Keratinocyte (primary cell): ENCODE measurements at regions not wholly inside any gene's neighbourhood (a gene's known extent, or its start where the extent isn't known, plus 50 kb on each side); places are given as distances from the start of the nearest gene placed in this dataset.

Experiments
- DNase-seq: peaks from one replicate; pipeline ENCODE4 v3.0.0-alpha.2; 2011; ENCODE audit warnings: low read depth, missing footprints, low spot score
- FAIRE-seq: peaks from 2 replicates; lab custom pipeline; 2011; peaks lifted over from hg19 to GRCh38; lab: Jason Lieb, UNC
- H2AFZ ChIP-seq: 2 replicates; pipeline ENCODE4 v1.6.0; 2012; ENCODE audit warnings: low read length, control low read depth, inconsistent platforms; ENCODE audit not compliant: control insufficient read depth
- H3K27ac ChIP-seq: 2 replicates; pipeline ENCODE4 v1.5.1; 2011; ENCODE audit warnings: low read length; ENCODE audit not compliant: control insufficient read depth, insufficient read depth
- H3K27me3 ChIP-seq: 3 replicates; pipeline ENCODE4 v1.6.0; 2011; ENCODE audit warnings: low read length; ENCODE audit not compliant: control insufficient read depth, insufficient read depth; ENCODE audit errors: extremely low read depth
- H3K36me3 ChIP-seq, 2 experiments: 2 replicates in 1 of 2; 3 replicates in 1 of 2; pipeline ENCODE4 v1.5.1; 2011; ENCODE audit warnings: low read length in 2 of 2, mild to moderate bottlenecking in 1 of 2; ENCODE audit not compliant: control insufficient read depth in 2 of 2, insufficient read depth in 2 of 2; ENCODE audit errors: extremely low read depth in 1 of 2
- H3K4me1 ChIP-seq: 3 replicates; pipeline ENCODE4 v1.5.1; 2011; ENCODE audit warnings: low read length; ENCODE audit not compliant: control insufficient read depth, insufficient read depth; ENCODE audit errors: extremely low read depth
- H3K4me2 ChIP-seq: 3 replicates; pipeline ENCODE4 v1.6.0; 2011; ENCODE audit warnings: low read depth, low read length; ENCODE audit not compliant: control insufficient read depth, insufficient read depth; ENCODE audit errors: extremely low read depth
- H3K4me3 ChIP-seq, 3 experiments: fragments of 200-600 bp in 1 of 3; sonication (generic) in 1 of 3; 2 replicates in 2 of 3; 3 replicates in 1 of 3; pipeline ENCODE4 v1.5.1; 2011 to 2016; ENCODE audit warnings: low read length in 3 of 3, mild to moderate bottlenecking in 3 of 3, control low read depth in 2 of 3, inconsistent platforms in 1 of 3, low read depth in 1 of 3, mixed read lengths in 1 of 3, mixed run types in 1 of 3, moderate library complexity in 1 of 3; ENCODE audit not compliant: control insufficient read depth in 2 of 3, insufficient read depth in 2 of 3; ENCODE audit errors: extremely low read depth in 1 of 3
- H3K79me2 ChIP-seq: 2 replicates; pipeline ENCODE4 v1.6.0; 2012; ENCODE audit warnings: low read length; ENCODE audit not compliant: control insufficient read depth, insufficient read depth
- H3K9ac ChIP-seq: 3 replicates; pipeline ENCODE4 v1.6.0; 2011; ENCODE audit warnings: low read length; ENCODE audit not compliant: control insufficient read depth, insufficient read depth; ENCODE audit errors: extremely low read depth
- H3K9me1 ChIP-seq: 3 replicates; pipeline ENCODE4 v1.6.0; 2011; ENCODE audit warnings: low read length; ENCODE audit not compliant: control insufficient read depth, insufficient read depth; ENCODE audit errors: extremely low read depth
- H3K9me3 ChIP-seq: 2 replicates; pipeline ENCODE4 v1.5.1; 2012; ENCODE audit warnings: low read depth, low read length; ENCODE audit not compliant: control insufficient read depth
- H4K20me1 ChIP-seq: 3 replicates; pipeline ENCODE4 v1.6.0; 2011; ENCODE audit warnings: low read length; ENCODE audit not compliant: control insufficient read depth, insufficient read depth; ENCODE audit errors: extremely low read depth
- EZH2 ChIP-seq: IDR thresholded peaks from one replicate; pipeline ENCODE4 v1.6.1; 2012; ENCODE audit warnings: inconsistent platforms, mild to moderate bottlenecking, low read length, moderate library complexity
- dilution Hi-C: fragments of 300-500 bp; cut with MboI; formaldehyde crosslinking; loops from one replicate; pipeline ENCODE4 v1.7.0; 2020; ENCODE audit warnings: low sequenced_read_pairs; ENCODE audit not compliant: extremely low pct_ligation_motif_present
- TF ChIP-seq, protein P1 (sequence below), 3 experiments: IDR thresholded peaks in 1 of 3; conservative IDR thresholded peaks in 1 of 3; optimal IDR thresholded peaks in 1 of 3; 2 replicates in 2 of 3; 3 replicates in 1 of 3; pipeline versions ENCODE3 to v1.5.1; 2011; ENCODE audit warnings: low read length in 3 of 3, mild to moderate bottlenecking in 3 of 3, moderate library complexity in 2 of 3, control low read depth in 1 of 3, inconsistent platforms in 1 of 3; ENCODE audit not compliant: insufficient read depth in 2 of 3; ENCODE audit errors: extremely low read depth in 1 of 3

DNA sequence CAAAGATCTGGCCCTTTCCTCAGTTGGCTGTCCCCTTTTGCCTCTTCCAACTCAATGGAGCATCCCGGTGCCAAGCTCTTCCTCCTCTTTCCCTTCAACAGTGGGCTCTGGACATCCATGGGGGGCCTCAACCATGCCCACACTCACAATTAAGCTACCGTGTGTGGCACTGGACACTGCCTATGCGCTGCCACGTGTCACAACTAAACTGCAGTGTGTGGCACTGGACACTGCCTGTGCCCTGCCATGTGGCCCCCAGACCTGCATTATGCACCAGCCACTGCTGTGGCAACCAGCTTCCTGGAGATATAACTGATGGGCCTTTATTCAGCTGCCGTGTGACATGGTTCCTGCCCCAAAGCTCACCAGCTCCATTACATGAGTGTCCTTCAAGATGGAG, 179.1 kb downstream of the KCNA5 start:
- FAIRE-seq (no peak), DNase-seq (no peak)
- H3K9me1 ChIP-seq, result no peaks in the 10 kb centered on the region
- H3K4me3 ChIP-seq, result no peak overlapping the region
- no peaks in the 10 kb centered on the region for H3K36me3 ChIP-seq
- H3K27ac ChIP-seq, result no peak overlapping the region
- H3K4me2 ChIP-seq, result no peak overlapping the region
- H3K79me2 ChIP-seq, result no peaks in the 10 kb centered on the region
- H2AFZ ChIP-seq, result no peak overlapping the region
- dilution Hi-C loops, result no loop called here
- no peaks in the 10 kb centered on the region for H4K20me1 ChIP-seq
- no peak for TF ChIP-seq EZH2
- TF ChIP-seq, protein P1, sequence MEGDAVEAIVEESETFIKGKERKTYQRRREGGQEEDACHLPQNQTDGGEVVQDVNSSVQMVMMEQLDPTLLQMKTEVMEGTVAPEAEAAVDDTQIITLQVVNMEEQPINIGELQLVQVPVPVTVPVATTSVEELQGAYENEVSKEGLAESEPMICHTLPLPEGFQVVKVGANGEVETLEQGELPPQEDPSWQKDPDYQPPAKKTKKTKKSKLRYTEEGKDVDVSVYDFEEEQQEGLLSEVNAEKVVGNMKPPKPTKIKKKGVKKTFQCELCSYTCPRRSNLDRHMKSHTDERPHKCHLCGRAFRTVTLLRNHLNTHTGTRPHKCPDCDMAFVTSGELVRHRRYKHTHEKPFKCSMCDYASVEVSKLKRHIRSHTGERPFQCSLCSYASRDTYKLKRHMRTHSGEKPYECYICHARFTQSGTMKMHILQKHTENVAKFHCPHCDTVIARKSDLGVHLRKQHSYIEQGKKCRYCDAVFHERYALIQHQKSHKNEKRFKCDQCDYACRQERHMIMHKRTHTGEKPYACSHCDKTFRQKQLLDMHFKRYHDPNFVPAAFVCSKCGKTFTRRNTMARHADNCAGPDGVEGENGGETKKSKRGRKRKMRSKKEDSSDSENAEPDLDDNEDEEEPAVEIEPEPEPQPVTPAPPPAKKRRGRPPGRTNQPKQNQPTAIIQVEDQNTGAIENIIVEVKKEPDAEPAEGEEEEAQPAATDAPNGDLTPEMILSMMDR (optimal IDR thresholded peaks at IDR 0.05 in 1 of 3, IDR thresholded peaks at IDR 0.05 in 1 of 3, conservative IDR thresholded peaks at IDR 0.05 in 1 of 3; ENCODE audit: extremely low read depth in 1 of 3, insufficient read depth in 2 of 3, low read length in 3 of 3), result no peak
- H3K9me3 ChIP-seq, result no peaks in the 10 kb centered on the region
- no peaks in the 10 kb centered on the region for H3K4me1 ChIP-seq
- peaks cover 9% of the 10 kb centered on the region for H3K27me3 ChIP-seq
- H3K9ac ChIP-seq, result no peak overlapping the region

DNA sequence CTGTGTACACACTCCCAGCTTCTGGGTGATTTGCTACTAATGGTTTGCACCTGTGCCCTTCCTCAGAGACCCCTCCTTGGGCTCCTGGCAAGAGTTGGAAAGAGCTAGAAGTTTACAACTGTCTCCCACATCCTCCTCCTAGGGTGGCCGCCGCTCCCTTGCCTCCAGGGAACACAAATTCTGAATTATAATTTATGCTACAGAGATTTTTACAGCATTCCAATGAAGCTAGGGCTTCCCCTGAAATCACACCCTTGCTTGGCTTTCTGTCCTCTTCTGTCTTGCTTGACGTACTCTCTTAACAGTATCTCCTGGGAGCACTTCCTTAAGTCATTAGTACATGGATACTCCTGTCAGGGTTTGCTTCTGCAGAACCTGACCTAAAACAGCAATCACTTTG, 180.2 kb downstream of the KCNA5 start:
- Histone ChIP-seq H3K4me1 (no peaks in the 10 kb centered on the region), H4K20me1 (no peaks in the 10 kb centered on the region), H3K4me2 (no peak overlapping the region), H2AFZ (no peak overlapping the region), H3K4me3 (no peak overlapping the region), H3K27ac (no peak overlapping the region), H3K9me3 (no peaks in the 10 kb centered on the region), H3K79me2 (no peaks in the 10 kb centered on the region), H3K9ac (no peak overlapping the region), H3K27me3 (peaks cover 6% of the 10 kb centered on the region), H3K36me3 (no peaks in the 10 kb centered on the region), H3K9me1 (no peaks in the 10 kb centered on the region)
- dilution Hi-C loops, result no loop called here
- FAIRE-seq (no peak), DNase-seq (no peak)
- TF ChIP-seq, protein P1 (optimal IDR thresholded peaks at IDR 0.05 in 1 of 3, IDR thresholded peaks at IDR 0.05 in 1 of 3, conservative IDR thresholded peaks at IDR 0.05 in 1 of 3; ENCODE audit: extremely low read depth in 1 of 3, insufficient read depth in 2 of 3, low read length in 3 of 3), result no peak
- TF ChIP-seq EZH2, result no peak
